ENCODE measurements at regions not wholly inside any gene's neighbourhood (a gene's known extent, or its start where the extent isn't known, plus 50 kb on each side); places are given as distances from the start of the nearest gene placed in this dataset.
"Not testable (repeated sequence)": the region's sequence is repeated elsewhere in the genome, so short reads cannot be mapped to it uniquely, and the experiment has no call there.

DNA sequence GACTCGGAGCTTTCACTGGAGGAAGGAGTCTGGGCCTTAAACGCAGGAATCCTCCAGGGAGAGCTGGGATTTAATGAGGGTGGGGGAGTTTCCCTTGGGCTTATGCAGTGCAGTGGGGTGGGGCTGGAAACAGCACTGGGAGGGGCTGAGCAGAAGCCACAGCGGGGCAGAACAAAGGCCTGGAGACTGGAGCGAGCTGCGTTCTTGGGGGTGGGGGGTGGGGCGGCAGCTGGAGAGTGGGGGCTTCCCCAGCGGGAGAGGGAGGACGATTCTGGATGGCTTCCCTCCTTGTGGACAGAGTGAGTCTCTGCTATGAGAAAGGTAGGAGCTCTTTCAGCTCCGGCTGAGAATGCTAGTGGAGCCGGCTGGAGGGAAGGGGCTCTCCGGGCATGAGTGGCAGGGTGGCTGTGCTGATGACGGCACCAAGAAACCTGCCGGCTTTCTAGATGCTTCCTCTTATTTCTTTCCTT is 406.0 kb downstream of the SEC14L1 start:
- peaks cover 22% of the 10 kb centered on the region for H3K27me3 Mint-ChIP-seq
- H3K36me3 Mint-ChIP-seq = no peaks in the 10 kb centered on the region
- H3K27ac Mint-ChIP-seq = no peak overlapping the region
- no peak overlapping the region for H3K4me3 Mint-ChIP-seq
- no peaks in the 10 kb centered on the region for H3K9me3 Mint-ChIP-seq
- POLR2A ChIA-PET = no interaction called here
- peaks cover 4% of the 10 kb centered on the region for H3K4me1 Mint-ChIP-seq
- DNase-seq = no peak
- ATAC-seq (ENCODE audit: low read depth) = no peak

DNA sequence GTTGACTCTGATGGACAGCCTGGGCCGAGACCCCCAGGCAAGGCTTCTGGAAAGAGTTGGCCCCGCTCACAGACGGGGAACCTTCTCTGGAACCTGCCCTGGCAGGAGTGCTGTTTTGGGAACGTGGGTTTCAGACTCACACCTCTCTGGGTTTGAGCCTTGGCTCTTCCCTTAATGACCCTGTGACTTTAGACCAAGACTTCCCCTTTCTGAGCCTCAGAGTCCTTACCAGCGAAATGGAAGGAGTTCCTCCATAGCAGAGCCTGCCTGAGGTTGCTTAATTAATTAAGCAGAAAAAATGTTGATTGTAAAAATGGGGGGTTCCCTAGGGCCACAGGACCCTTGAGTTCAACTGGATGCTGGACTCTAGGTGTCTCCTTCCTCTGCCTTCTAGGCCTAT is 408.2 kb downstream of the SEC14L1 start:
- Mint-ChIP-seq H3K9me3 (no peaks in the 10 kb centered on the region), H3K27ac (no peak overlapping the region), H3K4me3 (no peak overlapping the region), H3K4me1 (peaks cover 4% of the 10 kb centered on the region), H3K27me3 (peaks cover 21% of the 10 kb centered on the region), H3K36me3 (no peaks in the 10 kb centered on the region)
- POLR2A ChIA-PET = no interaction called here
- DNase-seq (no peak), ATAC-seq (ENCODE audit: low read depth) (no peak)

DNA sequence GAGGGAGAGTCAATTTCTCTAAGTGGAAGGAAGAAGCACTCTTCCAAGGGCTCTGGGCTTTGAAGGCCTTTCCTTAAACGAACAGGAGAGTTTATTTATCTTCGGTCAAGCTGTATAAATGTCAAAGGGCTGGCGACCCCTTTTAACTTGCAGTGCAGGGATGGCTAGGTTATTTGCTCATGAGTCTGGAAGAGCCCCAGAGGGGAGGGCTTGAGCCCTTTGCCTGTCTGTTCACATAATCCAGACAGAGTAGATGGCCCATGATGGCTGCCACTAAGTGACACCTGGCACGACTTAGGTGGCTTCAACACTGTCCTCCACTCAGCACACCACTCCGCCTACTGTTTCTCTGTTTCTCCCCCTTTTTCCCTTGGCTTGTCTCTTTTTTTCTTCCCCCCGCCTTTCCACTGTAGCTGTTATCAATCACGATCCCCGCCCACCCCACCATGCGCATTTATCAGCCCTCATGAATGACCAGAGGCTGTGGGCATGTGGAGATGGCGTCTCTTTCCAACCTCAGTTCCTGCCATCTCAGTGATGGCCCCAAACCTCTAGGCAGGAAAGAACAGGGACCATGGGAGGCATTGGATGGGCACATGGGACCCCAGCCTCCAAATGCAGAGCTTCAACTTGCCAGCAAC is 408.7 kb upstream of the TNRC6C start:
- POLR2A ChIA-PET = no interaction called here
- H3K9me3 Mint-ChIP-seq = no peaks in the 10 kb centered on the region
- no peaks in the 10 kb centered on the region for H3K36me3 Mint-ChIP-seq
- ATAC-seq (ENCODE audit: low read depth) = no peak
- H3K4me1 Mint-ChIP-seq = peaks cover 4% of the 10 kb centered on the region
- H3K4me3 Mint-ChIP-seq = no peak overlapping the region
- DNase-seq = no peak
- no peak overlapping the region for H3K27ac Mint-ChIP-seq
- peaks cover 14% of the 10 kb centered on the region for H3K27me3 Mint-ChIP-seq

GRCh38 chr17:77553459-77554066 is 404.9 kb upstream of the TNRC6C start:
- POLR2A ChIA-PET = interaction anchor here (0.8 kb wide), 1 partner anchor 86 kb away, joined by 3 read pairs; no protein-coding TSS in a partner anchor

GRCh38 chr17:77555121-77555591 is 403.3 kb upstream of the TNRC6C start:
- Mint-ChIP-seq H3K36me3 (no peaks in the 10 kb centered on the region), H3K27me3 (peaks cover 22% of the 10 kb centered on the region), H3K4me3 (no peak overlapping the region), H3K9me3 (no peaks in the 10 kb centered on the region), H3K4me1 (no peaks in the 10 kb centered on the region), H3K27ac (no peak overlapping the region)
- POLR2A ChIA-PET = no interaction called here
- no peak for DNase-seq
- no peak for ATAC-seq (ENCODE audit: low read depth)

More at GRCh38 chr17:77553459-77554066, 404.9 kb upstream of the TNRC6C start:
- Mint-ChIP-seq H3K36me3 (no peaks in the 10 kb centered on the region), H3K4me3 (no peak overlapping the region), H3K27me3 (peaks cover 16% of the 10 kb centered on the region), H3K9me3 (no peaks in the 10 kb centered on the region), H3K4me1 (no peaks in the 10 kb centered on the region), H3K27ac (no peak overlapping the region)
- DNase-seq (no peak), ATAC-seq (ENCODE audit: low read depth) (no peak)

DNA sequence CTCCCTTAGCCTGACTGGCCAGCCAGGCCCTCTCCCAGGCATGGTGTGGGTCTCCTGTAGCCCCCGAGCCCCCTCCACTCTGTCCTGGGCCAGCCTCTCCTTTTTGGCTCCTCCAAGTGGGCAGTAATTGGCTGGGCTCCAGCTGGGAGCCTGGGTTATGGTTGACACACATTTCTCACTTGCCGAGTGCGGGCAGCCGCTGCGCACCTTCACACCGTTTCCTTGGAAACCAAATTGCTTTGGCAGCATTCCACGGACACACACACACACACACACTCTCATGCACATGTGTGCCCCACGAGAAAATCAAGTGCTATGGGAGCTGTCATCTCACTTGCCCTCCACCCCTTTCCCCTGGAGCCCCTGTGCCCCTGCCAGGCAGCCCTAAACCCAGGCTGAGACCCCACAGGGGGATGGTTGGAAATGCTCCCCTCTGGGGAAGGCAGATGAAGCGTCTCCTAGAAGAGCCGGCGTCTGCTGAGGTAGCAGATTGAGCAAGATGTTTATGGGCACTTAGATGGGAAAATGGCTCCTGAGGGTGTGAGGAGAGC is 402.7 kb upstream of the TNRC6C start:
- Mint-ChIP-seq H3K4me1 (no peaks in the 10 kb centered on the region), H3K4me3 (no peak overlapping the region), H3K9me3 (no peaks in the 10 kb centered on the region), H3K27me3 (peaks cover 22% of the 10 kb centered on the region), H3K36me3 (no peaks in the 10 kb centered on the region), H3K27ac (no peak overlapping the region)
- ATAC-seq (ENCODE audit: low read depth) (no peak), DNase-seq (no peak)
- POLR2A ChIA-PET = no interaction called here

GRCh38 chr17:77556383-77557061 is 402.0 kb upstream of the TNRC6C start:
- Mint-ChIP-seq H3K9me3 (no peaks in the 10 kb centered on the region), H3K27me3 (peaks cover 22% of the 10 kb centered on the region), H3K4me1 (no peaks in the 10 kb centered on the region), H3K36me3 (no peaks in the 10 kb centered on the region), H3K4me3 (no peak overlapping the region), H3K27ac (no peak overlapping the region)
- no peak for ATAC-seq (ENCODE audit: low read depth)
- POLR2A ChIA-PET = no interaction called here
- no peak for DNase-seq

DNA sequence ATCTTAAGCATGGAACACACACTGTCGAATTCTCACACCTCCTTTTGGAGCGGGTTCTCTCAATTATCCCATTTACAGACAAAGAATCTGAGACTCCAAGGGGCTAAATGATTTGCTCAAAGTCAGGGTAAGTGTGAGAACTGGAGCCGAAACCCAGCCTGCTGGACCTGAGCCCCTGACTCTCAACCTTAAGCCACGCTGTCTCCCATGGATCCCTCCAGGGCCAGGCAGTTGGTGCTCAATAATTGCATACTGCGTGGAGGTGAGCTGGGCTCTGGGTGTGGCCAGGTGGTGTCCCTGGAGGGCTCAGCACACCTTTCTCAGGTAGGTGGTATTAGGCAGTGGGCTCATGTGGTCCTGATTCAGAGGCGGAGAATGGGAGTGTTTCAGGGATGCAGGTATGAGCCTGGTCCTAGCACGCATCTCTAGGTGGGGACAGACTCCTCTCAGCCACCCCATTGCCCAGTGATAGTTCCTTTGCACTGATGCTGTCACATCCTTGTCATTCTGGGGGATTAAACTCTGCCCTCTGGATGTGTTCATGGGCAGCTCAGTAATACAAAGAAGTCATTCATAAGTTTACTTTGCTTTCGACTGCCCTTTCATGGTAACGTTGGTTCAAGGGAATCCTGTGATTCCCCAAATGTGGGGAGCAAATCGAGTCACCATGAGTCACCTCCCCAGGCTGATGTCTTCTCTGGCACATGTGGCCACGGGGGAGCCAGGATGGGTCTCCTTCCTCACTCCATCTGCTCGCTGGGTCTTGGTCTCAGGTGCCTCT is 399.5 kb upstream of the TNRC6C start:
- Mint-ChIP-seq H3K9me3 (no peaks in the 10 kb centered on the region), H3K27me3 (peaks cover 19% of the 10 kb centered on the region), H3K27ac (no peak overlapping the region), H3K4me3 (no peak overlapping the region), H3K36me3 (no peaks in the 10 kb centered on the region), H3K4me1 (no peaks in the 10 kb centered on the region)
- POLR2A ChIA-PET = no interaction called here
- ATAC-seq (ENCODE audit: low read depth) (no peak), DNase-seq (no peak)

- Mint-ChIP-seq H3K9me3 (no peaks in the 10 kb centered on the region), H3K27ac (no peak overlapping the region), H3K4me1 (no peaks in the 10 kb centered on the region), H3K27me3 (peaks cover 14% of the 10 kb centered on the region), H3K4me3 (no peak overlapping the region), H3K36me3 (no peaks in the 10 kb centered on the region)
- POLR2A ChIA-PET = no interaction called here
- DNase-seq (no peak), ATAC-seq (ENCODE audit: low read depth) (no peak)
Observed at GRCh38 chr17:77560381-77560780, 398.1 kb upstream of the TNRC6C start.

DNA sequence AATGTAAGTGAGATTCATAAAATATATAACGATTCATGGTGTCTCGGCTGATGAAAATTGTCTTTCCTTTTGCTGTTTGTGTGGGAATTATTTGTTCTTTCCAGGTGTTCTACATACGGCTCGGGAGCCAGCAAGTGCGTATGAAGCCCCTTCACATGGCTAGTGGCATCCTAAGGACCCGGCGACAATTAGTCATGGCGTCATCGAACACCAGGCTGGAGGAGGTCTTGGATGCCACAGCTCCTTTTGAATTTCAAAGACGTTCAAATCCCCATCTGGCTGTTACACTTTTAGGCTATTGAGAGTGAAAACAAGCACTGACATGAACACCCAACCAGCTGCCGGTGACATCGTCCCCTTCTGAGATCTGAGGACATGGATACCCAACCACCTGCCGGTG is 397.7 kb upstream of the TNRC6C start:
- no peaks in the 10 kb centered on the region for H3K4me1 Mint-ChIP-seq
- ATAC-seq (ENCODE audit: low read depth) = no peak
- no peak overlapping the region for H3K27ac Mint-ChIP-seq
- no peaks in the 10 kb centered on the region for H3K9me3 Mint-ChIP-seq
- peaks cover 18% of the 10 kb centered on the region for H3K27me3 Mint-ChIP-seq
- H3K36me3 Mint-ChIP-seq = no peaks in the 10 kb centered on the region
- POLR2A ChIA-PET = no interaction called here
- no peak overlapping the region for H3K4me3 Mint-ChIP-seq
- no peak for DNase-seq

GRCh38 chr17:77562361-77562760 is 396.1 kb upstream of the TNRC6C start:
- DNase-seq; H3K4me3 Mint-ChIP-seq; H3K36me3 Mint-ChIP-seq; H3K27ac Mint-ChIP-seq; H3K9me3 Mint-ChIP-seq; ATAC-seq (ENCODE audit: low read depth); POLR2A ChIA-PET; H3K4me1 Mint-ChIP-seq: not testable (repeated sequence)
- peaks cover 22% of the 10 kb centered on the region for H3K27me3 Mint-ChIP-seq

DNA sequence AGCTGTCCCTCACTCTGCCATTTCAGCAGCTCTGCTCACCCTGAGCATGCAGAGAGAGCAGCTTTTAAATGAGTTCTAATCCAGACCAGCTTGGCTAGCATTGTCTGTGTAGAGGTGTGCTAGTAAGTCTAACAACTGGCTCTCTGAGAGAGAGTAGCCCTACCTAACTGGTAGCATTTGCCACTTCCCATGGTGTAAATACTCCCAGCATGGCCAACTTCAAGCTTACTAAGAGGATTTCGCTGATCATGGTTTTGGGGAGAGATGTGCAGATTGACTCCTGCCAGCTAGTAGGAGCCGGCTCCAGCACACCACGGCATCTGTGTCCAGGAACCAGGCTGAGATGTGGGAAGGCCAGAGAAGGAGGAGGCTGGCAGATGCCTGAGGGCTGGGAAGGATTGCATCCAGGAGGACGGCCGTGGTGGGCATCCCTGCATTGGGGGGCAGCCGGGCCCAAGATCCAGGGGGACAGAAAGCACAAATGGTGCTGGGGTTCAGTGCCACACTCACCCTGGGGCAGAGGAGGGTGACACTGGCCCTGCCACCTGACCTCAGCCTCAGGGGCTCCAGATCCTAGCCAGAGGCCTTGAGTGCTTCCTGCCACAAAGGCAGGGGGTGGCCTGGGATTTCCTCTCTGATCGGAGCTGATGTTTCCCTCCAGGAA is 394.9 kb upstream of the TNRC6C start:
- Mint-ChIP-seq H3K27me3 (peaks cover 28% of the 10 kb centered on the region), H3K9me3 (no peaks in the 10 kb centered on the region), H3K27ac (no peak overlapping the region), H3K4me1 (peaks cover 2% of the 10 kb centered on the region), H3K36me3 (no peaks in the 10 kb centered on the region), H3K4me3 (no peak overlapping the region)
- no peak for ATAC-seq (ENCODE audit: low read depth)
- POLR2A ChIA-PET = no interaction called here
- DNase-seq = no peak

All from activated naive CD8-positive, alpha-beta T cell treated with anti-CD3 and anti-CD28 coated beads, Interleukin-2, amount 10 ng/mL, durations not matched to agents 7 days and 5 days (primary cell).